HG03108 (cell line): ENCODE measurements at regions not wholly inside any gene's neighbourhood (a gene's known extent, or its start where the extent isn't known, plus 50 kb on each side); places are given as distances from the start of the nearest gene placed in this dataset.

Source experiments
- ATAC-seq: cut with Tn5 transposase; IDR thresholded peaks from one replicate; pipeline ENCODE4 v1.9.1; 2021; ENCODE audit warnings: moderate library complexity; ENCODE audit not compliant: unreplicated experiment

GRCh38 chr18:61225336-61225735 lies 107.9 kb upstream of the CDH20 start:
- ATAC-seq, result no peak

GRCh38 chr18:61236356-61237057 lies 96.7 kb upstream of the CDH20 start:
- ATAC-seq, result no peak

GRCh38 chr18:61237529-61237928 lies 95.7 kb upstream of the CDH20 start:
- no peak for ATAC-seq

GRCh38 chr18:61239051-61239450 lies 94.2 kb upstream of the CDH20 start:
- no peak for ATAC-seq

DNA sequence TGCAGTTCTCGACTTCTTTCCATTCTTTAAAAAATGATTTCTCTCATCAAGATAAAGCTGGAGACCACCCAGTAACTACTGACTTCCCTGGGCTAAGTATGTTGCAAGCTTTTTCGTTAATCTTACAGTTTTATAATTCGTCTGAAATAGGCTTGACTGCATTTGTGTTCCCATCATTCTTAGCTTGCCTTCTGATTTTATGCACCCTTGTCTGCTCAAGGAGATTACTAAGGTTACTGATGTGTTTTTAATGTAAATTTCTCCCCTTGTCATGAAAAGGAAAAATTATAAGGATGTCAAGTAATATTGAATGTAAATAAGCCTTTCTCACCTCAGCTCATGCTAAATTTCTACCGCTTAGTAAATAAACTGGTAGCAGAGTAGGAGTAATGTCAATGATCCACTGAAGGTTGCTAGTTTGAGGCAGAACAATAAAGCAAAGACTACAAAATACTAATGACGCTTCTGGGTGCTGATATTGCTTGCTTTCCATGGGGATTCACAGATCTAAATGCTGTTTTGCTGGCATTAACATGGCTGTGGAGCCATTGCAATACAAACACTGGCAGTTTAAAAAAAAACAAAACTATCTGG lies 91.9 kb upstream of the CDH20 start:
- no peak for ATAC-seq

DNA sequence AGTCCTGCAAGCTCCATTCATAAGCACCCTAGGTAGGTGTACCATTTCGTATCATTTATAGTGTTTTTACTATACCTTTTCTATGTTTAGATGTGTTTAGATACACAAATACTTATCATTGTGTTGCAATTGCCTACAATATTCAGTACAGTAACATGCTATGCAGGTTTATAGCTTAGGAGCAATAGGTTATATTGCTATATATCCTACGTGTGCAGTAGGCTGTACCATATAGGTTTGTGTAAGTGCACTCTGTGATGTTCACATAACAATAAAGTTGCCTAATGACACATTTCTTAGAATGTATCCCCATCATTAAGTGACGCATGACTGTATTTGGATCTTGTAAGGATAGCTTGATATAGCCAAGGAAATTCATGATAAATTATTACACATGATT lies 88.6 kb upstream of the CDH20 start:
- ATAC-seq, result no peak

- no peak for ATAC-seq
Observed at GRCh38 chr18:61245276-61245675, 88.0 kb upstream of the CDH20 start.

GRCh38 chr18:61248589-61248988 lies 84.6 kb upstream of the CDH20 start:
- no peak for ATAC-seq

GRCh38 chr18:61256291-61256690 lies 76.9 kb upstream of the CDH20 start:
- no peak for ATAC-seq

GRCh38 chr18:61261870-61262269 lies 71.4 kb upstream of the CDH20 start:
- ATAC-seq, result no peak

- ATAC-seq, result no peak
Observed at GRCh38 chr18:61272793-61273192, 60.4 kb upstream of the CDH20 start.

DNA sequence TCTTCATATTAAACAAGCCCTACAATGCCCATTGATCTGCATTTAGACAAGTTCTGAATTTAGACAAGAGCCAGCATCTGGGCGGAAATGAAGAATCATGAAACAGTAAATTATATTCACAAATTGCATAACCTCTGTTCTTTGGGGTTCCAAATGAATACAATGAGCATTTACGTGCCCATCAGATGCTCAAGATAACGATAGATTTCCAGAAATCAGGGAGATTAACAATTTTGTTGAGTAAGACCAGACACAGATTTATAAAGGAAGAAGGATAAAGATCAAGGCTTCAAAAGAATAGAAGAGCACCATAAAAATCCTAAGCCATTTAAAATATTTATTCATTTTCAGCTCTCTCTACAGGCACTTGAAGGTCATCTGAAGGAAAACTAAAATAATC lies 59.7 kb upstream of the CDH20 start:
- no peak for ATAC-seq

- no peak for ATAC-seq
Observed at GRCh38 chr18:61274416-61274960, 58.7 kb upstream of the CDH20 start.

GRCh38 chr18:61277808-61278207 lies 55.4 kb upstream of the CDH20 start:
- ATAC-seq, result no peak

DNA sequence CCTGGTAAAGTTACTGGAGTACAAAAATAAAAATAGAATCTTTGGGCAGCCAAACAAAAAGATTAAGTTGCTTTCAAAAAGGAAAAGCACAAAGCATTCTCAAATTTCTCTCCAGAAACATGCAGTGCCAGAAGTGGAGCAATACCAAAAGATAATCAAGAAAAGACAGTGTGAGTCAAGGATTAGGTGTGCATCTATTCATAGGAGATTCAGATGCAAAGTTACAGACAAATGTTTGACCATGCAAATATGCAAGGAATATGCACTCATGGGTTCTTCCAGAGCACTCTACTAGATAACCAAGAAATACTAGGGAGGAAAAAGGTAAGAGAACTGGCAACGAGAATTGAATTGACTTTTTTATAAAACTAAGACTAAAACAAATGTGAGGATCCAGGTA lies 51.8 kb upstream of the CDH20 start:
- ATAC-seq, result no peak

DNA sequence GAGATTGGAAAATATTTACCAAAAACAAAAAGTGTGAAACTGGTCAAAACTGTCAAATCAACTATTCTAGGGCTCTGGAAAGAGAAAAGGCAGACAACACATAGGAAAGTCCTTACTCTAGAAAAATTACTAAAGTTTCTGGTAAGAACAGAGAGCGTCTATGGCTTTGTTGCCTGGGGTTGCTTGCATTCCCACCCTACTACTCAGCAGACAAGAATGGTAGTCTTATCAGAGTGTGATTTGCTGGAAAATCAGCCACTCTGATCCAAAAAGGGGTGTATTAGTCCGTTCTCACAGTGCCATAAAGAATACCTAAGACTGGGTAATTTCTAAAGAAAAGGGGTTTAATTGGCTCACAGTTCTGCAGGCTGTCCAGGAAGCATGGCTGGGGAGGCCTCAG lies 50.3 kb upstream of the CDH20 start:
- ATAC-seq, result no peak
